Progenitor cell of endocrine pancreas (in vitro differentiated cells): ENCODE measurements at regions not wholly inside any gene's neighbourhood (a gene's known extent, or its start where the extent isn't known, plus 50 kb on each side); places are given as distances from the start of the nearest gene placed in this dataset.
A peak's percentile ranks its signal among the peaks of the same experiment; 100 is the strongest.

Experiments used
- DNase-seq: peaks from one replicate; pipeline ENCODE4 v3.0.0; 2021; ENCODE audit warnings: low spot score; ENCODE audit not compliant: unreplicated experiment
- H3K27ac Mint-ChIP-seq: 2 replicates; pipeline ENCODE4 v1.8.0; 2021; ENCODE audit warnings: mild to moderate bottlenecking, moderate library complexity, mixed read lengths
- H3K27me3 Mint-ChIP-seq: 2 replicates; pipeline ENCODE4 v1.8.0; 2021; ENCODE audit warnings: mixed read lengths
- H3K36me3 Mint-ChIP-seq: 2 replicates; pipeline ENCODE4 v1.8.0; 2022; ENCODE audit warnings: mixed read lengths; ENCODE audit not compliant: insufficient read depth
- H3K4me1 Mint-ChIP-seq: 2 replicates; pipeline ENCODE4 v1.8.0; 2021; ENCODE audit warnings: low read depth, mixed read lengths
- H3K4me3 Mint-ChIP-seq: 2 replicates; pipeline ENCODE4 v1.8.0; 2021; ENCODE audit warnings: low read depth, mild to moderate bottlenecking, moderate library complexity, mixed read lengths
- H3K9me3 Mint-ChIP-seq: 2 replicates; pipeline ENCODE4 v1.8.0; 2021; ENCODE audit warnings: low read depth, mixed read lengths
- CTCF ChIP-seq: fragments of 200-600 bp; sonication (generic); IDR thresholded peaks from one replicate; pipeline ENCODE4 v1.5.0; 2021; ENCODE audit warnings: antibody characterized with exemption, mild to moderate bottlenecking; ENCODE audit not compliant: unreplicated experiment

DNA sequence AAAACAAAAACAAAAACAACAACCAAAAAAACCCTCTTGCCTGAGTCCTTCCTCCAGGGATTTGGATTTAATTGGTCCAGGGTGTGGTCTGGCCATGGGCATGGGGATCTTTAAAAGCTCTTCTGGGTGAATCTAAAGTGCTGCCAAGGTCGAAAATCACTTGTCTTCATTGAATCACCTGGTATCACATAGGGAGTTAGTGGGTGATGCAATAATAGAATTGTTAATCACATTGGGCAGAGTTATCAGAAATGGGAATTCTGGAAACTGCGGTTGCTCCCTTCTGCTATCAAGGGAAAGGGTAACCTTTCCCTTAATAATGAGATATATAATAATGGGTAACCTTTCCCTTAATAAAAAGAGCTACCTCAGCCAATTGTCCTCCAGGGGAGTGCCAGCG lies 267.9 kb upstream of the KLF3 start:
- peaks cover 26% of the 10 kb centered on the region for H3K9me3 Mint-ChIP-seq
- H3K27me3 Mint-ChIP-seq: no peaks in the 10 kb centered on the region
- H3K36me3 Mint-ChIP-seq: peaks cover 2% of the 10 kb centered on the region
- DNase-seq: no peak
- peaks cover 6% of the 10 kb centered on the region for H3K4me1 Mint-ChIP-seq
- H3K27ac Mint-ChIP-seq: no peak overlapping the region
- no peak for TF ChIP-seq CTCF
- H3K4me3 Mint-ChIP-seq: no peak overlapping the region

GRCh38 chr4:38396845-38397547 lies 267.0 kb upstream of the KLF3 start:
- H3K36me3 Mint-ChIP-seq: peaks cover 3% of the 10 kb centered on the region
- DNase-seq: no peak
- peaks cover 25% of the 10 kb centered on the region for H3K9me3 Mint-ChIP-seq
- no peak overlapping the region for H3K4me3 Mint-ChIP-seq
- H3K4me1 Mint-ChIP-seq: peaks cover 6% of the 10 kb centered on the region
- H3K27ac Mint-ChIP-seq: peak overlapping the region; percentile 3
- H3K27me3 Mint-ChIP-seq: no peaks in the 10 kb centered on the region
- TF ChIP-seq CTCF: no peak

DNA sequence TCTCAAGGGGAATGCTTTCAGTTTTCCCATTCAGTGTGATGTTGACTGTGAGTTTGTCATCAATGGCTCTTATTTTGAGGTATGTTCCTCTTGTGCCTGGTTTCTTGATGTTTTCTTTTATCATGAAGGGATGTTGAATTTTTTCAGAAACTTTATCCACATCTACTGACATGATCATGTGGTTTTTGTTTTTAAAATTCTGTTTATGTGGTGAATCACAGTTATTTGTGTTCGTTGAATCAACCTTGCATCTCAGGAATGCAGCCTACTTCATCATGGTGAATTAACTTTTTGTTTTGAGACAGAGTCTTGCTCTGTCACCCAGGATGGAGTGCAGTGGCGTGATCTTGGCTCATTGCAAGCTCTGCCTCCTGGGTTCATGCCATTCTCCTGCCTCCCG lies 263.1 kb upstream of the KLF3 start:
- Mint-ChIP-seq H3K27me3 (no peaks in the 10 kb centered on the region), H3K36me3 (peaks cover 2% of the 10 kb centered on the region), H3K4me1 (peaks cover 6% of the 10 kb centered on the region), H3K27ac (no peak overlapping the region), H3K9me3 (peaks cover 33% of the 10 kb centered on the region), H3K4me3 (no peak overlapping the region)
- no peak for TF ChIP-seq CTCF
- DNase-seq: no peak

GRCh38 chr4:38406243-38406642 lies 257.8 kb upstream of the KLF3 start:
- Mint-ChIP-seq H3K27me3 (no peaks in the 10 kb centered on the region), H3K27ac (no peak overlapping the region), H3K36me3 (peaks cover 2% of the 10 kb centered on the region), H3K4me3 (no peak overlapping the region), H3K4me1 (no peaks in the 10 kb centered on the region), H3K9me3 (peaks cover 19% of the 10 kb centered on the region)
- DNase-seq: no peak
- TF ChIP-seq CTCF: no peak

- Mint-ChIP-seq H3K4me1 (peaks cover 16% of the 10 kb centered on the region), H3K9me3 (peaks cover 3% of the 10 kb centered on the region), H3K36me3 (no peaks in the 10 kb centered on the region), H3K27me3 (no peaks in the 10 kb centered on the region), H3K4me3 (no peak overlapping the region), H3K27ac (no peak overlapping the region)
- TF ChIP-seq CTCF: no peak
- DNase-seq: no peak
Observed at GRCh38 chr4:38409852-38410251, 254.1 kb upstream of the KLF3 start.
